LNCaP clone FGC (cell line): ENCODE measurements at regions not wholly inside any gene's neighbourhood (a gene's known extent, or its start where the extent isn't known, plus 50 kb on each side); places are given as distances from the start of the nearest gene placed in this dataset.

Experiments used
- DNase-seq: peaks from one replicate; pipeline ENCODE4 v3.0.0-alpha.2; 2011; ENCODE audit warnings: low read depth
- H3K4me3 ChIP-seq: 2 replicates; pipeline ENCODE4 v1.5.1; 2011; ENCODE audit warnings: mild to moderate bottlenecking, low read depth, low read length, control low read depth
- TF ChIP-seq, protein P1 (sequence below): IDR thresholded peaks from 2 replicates; pipeline ENCODE4 v1.5.1; 2012; ENCODE audit warnings: mild to moderate bottlenecking; ENCODE audit not compliant: control insufficient read depth, insufficient read depth; ENCODE audit errors: extremely low read depth

DNA sequence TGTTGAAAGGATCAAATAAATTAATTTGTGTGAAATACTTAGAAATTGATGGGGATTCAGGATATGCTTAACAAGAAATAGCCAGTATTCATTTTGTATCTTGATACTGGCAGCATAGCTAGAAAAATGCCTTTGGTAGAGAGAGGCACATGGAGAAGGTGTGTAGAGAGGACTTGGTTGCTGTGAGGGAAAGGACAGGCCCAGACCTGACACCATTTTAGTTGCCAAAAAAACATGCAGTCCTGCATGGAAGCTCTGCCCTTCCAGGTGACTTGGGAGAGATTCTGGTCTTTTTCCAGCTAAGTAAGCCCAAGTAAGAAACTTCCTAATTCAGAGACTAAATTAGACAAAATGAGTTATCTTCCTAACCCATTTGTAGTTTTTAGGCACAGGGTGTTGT, 335.0 kb downstream of the RFC3 start:
- no peak overlapping the region for H3K4me3 ChIP-seq
- DNase-seq = no peak

DNA sequence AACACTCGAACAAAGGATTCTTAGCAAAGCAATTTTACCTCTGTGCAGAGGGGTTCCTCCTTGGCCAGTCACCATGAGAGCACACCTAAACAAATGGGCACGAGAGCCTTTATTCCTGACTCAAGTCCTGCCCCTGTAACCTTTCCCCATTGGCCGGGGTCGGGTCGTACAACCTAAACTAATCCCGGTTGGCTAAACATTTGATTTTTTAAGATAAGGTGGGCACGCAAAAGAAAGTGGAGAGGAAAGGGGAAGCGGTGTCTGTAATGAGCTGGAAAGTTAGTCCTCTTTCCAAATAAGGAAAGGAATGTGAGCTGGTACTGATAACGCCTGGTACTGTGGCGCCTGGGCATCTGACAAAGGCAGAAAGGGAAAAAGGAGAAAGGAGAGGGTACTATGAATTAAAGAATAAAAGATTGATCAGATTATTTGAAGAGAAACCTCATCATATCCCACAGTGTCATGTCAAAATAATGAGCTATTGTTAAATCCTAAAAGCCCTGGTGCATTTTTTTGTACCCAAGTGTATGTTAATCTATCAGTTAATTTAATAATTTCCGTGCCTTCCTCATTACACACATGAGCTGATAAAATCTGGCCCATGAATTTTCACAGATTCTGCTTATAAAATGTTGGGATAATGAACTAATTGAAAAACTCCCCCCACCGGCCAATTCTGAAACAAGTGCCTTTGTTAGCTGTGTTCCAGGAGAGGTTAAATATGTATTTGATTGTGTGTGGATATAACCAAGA, 335.7 kb downstream of the RFC3 start:
- no peak overlapping the region for H3K4me3 ChIP-seq
- TF ChIP-seq, protein P1, sequence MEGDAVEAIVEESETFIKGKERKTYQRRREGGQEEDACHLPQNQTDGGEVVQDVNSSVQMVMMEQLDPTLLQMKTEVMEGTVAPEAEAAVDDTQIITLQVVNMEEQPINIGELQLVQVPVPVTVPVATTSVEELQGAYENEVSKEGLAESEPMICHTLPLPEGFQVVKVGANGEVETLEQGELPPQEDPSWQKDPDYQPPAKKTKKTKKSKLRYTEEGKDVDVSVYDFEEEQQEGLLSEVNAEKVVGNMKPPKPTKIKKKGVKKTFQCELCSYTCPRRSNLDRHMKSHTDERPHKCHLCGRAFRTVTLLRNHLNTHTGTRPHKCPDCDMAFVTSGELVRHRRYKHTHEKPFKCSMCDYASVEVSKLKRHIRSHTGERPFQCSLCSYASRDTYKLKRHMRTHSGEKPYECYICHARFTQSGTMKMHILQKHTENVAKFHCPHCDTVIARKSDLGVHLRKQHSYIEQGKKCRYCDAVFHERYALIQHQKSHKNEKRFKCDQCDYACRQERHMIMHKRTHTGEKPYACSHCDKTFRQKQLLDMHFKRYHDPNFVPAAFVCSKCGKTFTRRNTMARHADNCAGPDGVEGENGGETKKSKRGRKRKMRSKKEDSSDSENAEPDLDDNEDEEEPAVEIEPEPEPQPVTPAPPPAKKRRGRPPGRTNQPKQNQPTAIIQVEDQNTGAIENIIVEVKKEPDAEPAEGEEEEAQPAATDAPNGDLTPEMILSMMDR = no peak
- no peak for DNase-seq

More for the DNA sequence above, 335.0 kb downstream of the RFC3 start:
- TF ChIP-seq, protein P1 = no peak

DNA sequence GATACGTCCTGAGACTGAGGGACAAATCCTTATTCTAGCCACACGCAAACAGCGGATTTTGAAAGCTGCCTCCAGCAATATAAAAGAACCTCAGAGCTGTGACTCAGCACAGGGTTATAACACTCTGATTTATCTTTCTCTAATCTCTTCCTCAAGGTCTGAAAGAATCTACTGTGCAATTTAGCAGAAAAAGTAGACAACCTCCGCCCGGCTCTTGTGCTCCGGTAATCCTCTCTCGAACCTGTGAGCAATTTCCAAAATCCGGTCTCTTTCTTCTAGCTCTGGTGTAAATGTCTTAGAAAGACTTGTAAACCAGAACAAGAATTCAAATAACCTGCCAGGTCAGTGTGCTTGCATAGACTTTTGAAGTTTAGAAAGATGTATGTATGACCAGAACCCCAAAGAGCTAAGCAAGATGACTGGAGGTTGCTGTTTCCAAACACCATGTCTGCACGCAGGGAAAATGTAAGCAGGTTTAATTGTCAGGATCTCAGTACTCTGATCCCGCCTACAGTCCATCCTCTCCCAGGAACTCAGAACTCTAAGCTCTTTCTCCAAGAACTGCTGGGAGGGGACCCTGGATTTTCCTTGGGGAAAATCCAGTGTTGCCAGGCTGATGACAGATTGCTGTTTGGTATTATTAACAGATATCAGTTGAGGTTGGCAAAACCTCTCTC, 338.1 kb downstream of the RFC3 start:
- no peak for DNase-seq
- no peak overlapping the region for H3K4me3 ChIP-seq
- TF ChIP-seq, protein P1 = no peak

DNA sequence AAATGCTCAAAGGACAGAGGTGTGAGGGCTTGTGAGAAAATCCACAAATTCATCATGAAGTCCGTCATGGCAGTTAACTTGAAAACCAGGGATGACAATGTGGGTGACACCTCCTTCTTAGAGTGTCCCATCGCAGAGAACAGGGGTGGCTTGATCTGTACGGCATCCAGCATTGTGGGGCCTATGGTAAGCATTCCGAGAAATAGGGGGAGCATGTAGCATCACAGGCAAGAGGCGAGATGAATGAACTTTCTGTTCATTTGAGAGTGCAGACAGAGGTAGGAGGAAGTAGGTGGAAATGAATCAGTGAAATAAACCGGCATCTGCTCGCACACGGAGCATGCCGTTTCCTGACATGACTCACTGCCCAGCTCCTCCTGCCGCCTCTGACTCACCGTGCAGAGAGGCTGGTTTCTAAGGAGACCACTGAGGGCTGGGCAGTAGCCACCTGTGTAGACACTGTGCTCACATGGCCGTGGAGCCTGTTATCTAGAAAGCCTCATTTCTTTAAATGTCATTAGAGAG, 339.0 kb downstream of the RFC3 start:
- no peak for DNase-seq
- no peak overlapping the region for H3K4me3 ChIP-seq
- TF ChIP-seq, protein P1 = no peak

DNA sequence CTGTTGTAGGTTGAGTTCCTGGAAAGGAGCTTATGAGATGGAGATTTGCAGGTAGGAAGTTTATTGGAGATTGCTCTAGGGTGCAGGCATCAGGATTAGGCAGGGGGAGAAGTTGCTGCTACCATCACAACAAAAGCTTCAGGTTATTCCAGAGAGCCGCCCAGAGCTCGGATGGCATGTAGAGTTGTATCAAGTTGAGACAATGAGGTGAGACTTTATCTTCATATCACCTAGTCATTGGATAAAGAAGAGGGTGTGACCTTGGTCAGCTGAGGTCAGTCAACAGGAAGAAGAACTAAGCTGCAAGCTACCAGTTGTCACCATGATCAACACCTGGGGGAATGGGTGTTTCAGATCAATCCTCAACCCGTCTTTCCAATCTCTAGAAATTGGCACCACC, 342.0 kb downstream of the RFC3 start:
- no peak for DNase-seq
- no peak overlapping the region for H3K4me3 ChIP-seq
- TF ChIP-seq, protein P1 = no peak

DNA sequence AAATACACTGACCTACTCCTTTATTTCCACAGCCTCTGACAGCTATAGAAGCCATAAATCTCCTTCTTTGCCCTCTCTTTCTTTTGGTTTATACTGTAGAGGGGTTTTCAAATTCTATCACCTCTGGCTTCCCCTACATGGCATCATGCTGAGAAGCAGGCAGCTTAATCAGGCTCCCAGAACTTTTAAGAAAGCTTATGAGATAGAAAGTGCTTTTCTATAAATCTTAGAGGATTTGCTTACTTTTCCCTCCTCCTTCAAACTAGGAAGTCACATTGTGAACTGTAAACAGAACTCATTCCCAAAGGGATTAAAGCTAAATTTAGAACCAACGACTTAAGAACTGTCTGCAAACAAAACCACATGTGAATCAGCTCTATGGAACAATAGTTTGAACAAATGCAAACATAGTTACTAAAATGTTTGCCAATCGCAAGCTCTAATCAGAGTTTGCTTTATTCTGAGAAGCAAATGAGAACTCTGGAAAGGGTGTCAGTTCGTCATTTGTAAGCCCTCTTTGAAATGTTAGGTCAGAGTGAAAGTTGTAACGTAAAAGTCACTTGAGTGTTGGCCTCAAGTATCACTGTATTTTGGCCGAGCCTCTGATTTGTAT, 344.1 kb downstream of the RFC3 start:
- DNase-seq = peak; percentile 73
- H3K4me3 ChIP-seq = no peak overlapping the region
- TF ChIP-seq, protein P1 = no peak
